ENCODE measurements at regions not wholly inside any gene's neighbourhood (a gene's known extent, or its start where the extent isn't known, plus 50 kb on each side); places are given as distances from the start of the nearest gene placed in this dataset.

GRCh38 chr7:80334196-80334595 is 177.7 kb downstream of the GNAT3 start:
- no peaks in the 10 kb centered on the region for H3F3A ChIP-seq (ENCODE audit: insufficient read depth, low read depth)
- H3K9me3 ChIP-seq (ENCODE audit: insufficient read depth, low read depth), result no peaks in the 10 kb centered on the region
- H3K9me2 ChIP-seq (ENCODE audit: insufficient read depth), result no peaks in the 10 kb centered on the region
- H2AFZ ChIP-seq, result no peak overlapping the region
- ChIA-PET CTCF (no interaction called here), POLR2A (ENCODE audit: unreplicated experiment) (no interaction called here)
- H4K20me1 ChIP-seq (ENCODE audit: insufficient read depth), result no peaks in the 10 kb centered on the region
- DNase-seq, result no peak
- no peaks in the 10 kb centered on the region for H3K27me3 ChIP-seq (ENCODE audit: insufficient read depth, low read depth)
- H3K79me2 ChIP-seq (ENCODE audit: low read depth), result no peaks in the 10 kb centered on the region
- TF ChIP-seq CTCF (conservative IDR thresholded peaks at IDR 0.05) (no peak), EZH2 (IDR thresholded peaks at IDR 0.05; ENCODE audit: low read depth) (no peak)
- intact Hi-C loops (cut with micrococcal nuclease; ENCODE audit: unreplicated experiment), result no loop called here
- no TSS peak for BruUV-seq (replicated peaks)
- H3K4me2 ChIP-seq, result no peak overlapping the region
- no peak overlapping the region for H3K27ac ChIP-seq
- H3K36me3 ChIP-seq (ENCODE audit: low read depth), result no peaks in the 10 kb centered on the region
- no peaks in the 10 kb centered on the region for H3K4me1 ChIP-seq (replicated peaks; ENCODE audit: insufficient read depth)
- no peak overlapping the region for H3K4me3 ChIP-seq

GRCh38 chr7:80333040-80333439 is 178.8 kb downstream of the GNAT3 start:
- Histone ChIP-seq H3K79me2 (ENCODE audit: low read depth) (no peaks in the 10 kb centered on the region), H3K9me2 (ENCODE audit: insufficient read depth) (no peaks in the 10 kb centered on the region), H3K4me2 (no peak overlapping the region), H3K27me3 (ENCODE audit: insufficient read depth, low read depth) (no peaks in the 10 kb centered on the region), H3K36me3 (ENCODE audit: low read depth) (no peaks in the 10 kb centered on the region), H3K4me3 (no peak overlapping the region), H2AFZ (no peak overlapping the region; the same call in 1 of the 2 replicates), H3K4me1 (replicated peaks; ENCODE audit: insufficient read depth) (no peaks in the 10 kb centered on the region), H4K20me1 (ENCODE audit: insufficient read depth) (no peaks in the 10 kb centered on the region), H3K27ac (no peak overlapping the region), H3K9me3 (ENCODE audit: insufficient read depth, low read depth) (no peaks in the 10 kb centered on the region), H3F3A (ENCODE audit: insufficient read depth, low read depth) (no peaks in the 10 kb centered on the region)
- POLR2A ChIA-PET (ENCODE audit: unreplicated experiment), result interaction anchor here (0.5 kb wide), 1 partner anchor 330 kb away, joined by 4 read pairs; no protein-coding TSS in a partner anchor
- no peak for DNase-seq
- TF ChIP-seq CTCF (conservative IDR thresholded peaks at IDR 0.05) (no peak), EZH2 (IDR thresholded peaks at IDR 0.05; ENCODE audit: low read depth) (no peak)
- BruUV-seq (replicated peaks), result no TSS peak
- intact Hi-C loops (cut with micrococcal nuclease; ENCODE audit: unreplicated experiment), result no loop called here
- CTCF ChIA-PET, result no interaction called here

GRCh38 chr7:80330434-80330833 is 181.4 kb downstream of the GNAT3 start:
- Histone ChIP-seq H3K79me2 (ENCODE audit: low read depth) (no peaks in the 10 kb centered on the region), H3K27me3 (ENCODE audit: insufficient read depth, low read depth) (no peaks in the 10 kb centered on the region), H3K4me1 (replicated peaks; ENCODE audit: insufficient read depth) (no peaks in the 10 kb centered on the region), H2AFZ (no peak overlapping the region), H3K27ac (no peak overlapping the region), H3K36me3 (ENCODE audit: low read depth) (no peaks in the 10 kb centered on the region), H4K20me1 (ENCODE audit: insufficient read depth) (no peaks in the 10 kb centered on the region), H3K4me3 (no peak overlapping the region), H3K9me3 (ENCODE audit: insufficient read depth, low read depth) (no peaks in the 10 kb centered on the region), H3K4me2 (no peak overlapping the region), H3F3A (ENCODE audit: insufficient read depth, low read depth) (no peaks in the 10 kb centered on the region), H3K9me2 (ENCODE audit: insufficient read depth) (no peaks in the 10 kb centered on the region)
- BruUV-seq (replicated peaks), result no TSS peak
- DNase-seq, result no peak
- no peak for TF ChIP-seq EZH2 (IDR thresholded peaks at IDR 0.05; ENCODE audit: low read depth)
- no peak for TF ChIP-seq CTCF (conservative IDR thresholded peaks at IDR 0.05)
- intact Hi-C loops (cut with micrococcal nuclease; ENCODE audit: unreplicated experiment), result no loop called here
- ChIA-PET CTCF (no interaction called here), POLR2A (ENCODE audit: unreplicated experiment) (no interaction called here)

Measured in PC-9 (cell line).